ENCODE measurements at regions not wholly inside any gene's neighbourhood (a gene's known extent, or its start where the extent isn't known, plus 50 kb on each side); places are given as distances from the start of the nearest gene placed in this dataset.

DNA sequence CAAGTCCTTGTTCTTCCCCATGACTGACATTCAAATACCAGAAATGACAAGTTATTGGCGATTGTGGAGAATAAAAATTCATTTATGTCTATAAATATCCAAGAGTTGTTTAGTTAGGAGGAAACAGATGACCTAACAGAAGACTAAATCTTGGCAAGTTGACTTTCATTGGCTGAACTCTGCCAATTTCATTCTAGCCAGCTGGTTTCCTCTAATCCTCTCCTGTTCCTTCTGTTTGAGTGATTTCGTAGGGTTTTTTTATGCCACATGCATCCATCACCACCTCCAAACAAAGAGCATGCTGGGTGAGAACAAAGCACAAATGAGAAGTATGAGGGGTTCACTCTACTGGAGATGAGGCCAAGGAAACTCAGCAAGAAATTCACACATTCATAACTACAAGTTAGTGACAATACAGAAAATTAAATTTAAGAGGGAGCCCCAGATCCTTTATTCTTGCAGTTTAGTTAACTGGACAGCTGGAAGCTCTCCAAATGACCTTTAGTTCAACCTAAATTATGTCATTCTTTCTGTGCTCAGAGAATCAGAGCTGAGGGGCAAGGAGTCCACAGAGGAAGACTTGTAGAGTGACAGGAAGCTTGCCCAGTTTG lies 932.0 kb downstream of the TLE4 start:
- H3K79me2 ChIP-seq (ENCODE audit: control insufficient read depth, insufficient read depth, low read length): no peaks in the 10 kb centered on the region
- H3K9ac ChIP-seq (ENCODE audit: control insufficient read depth, extremely low read depth, insufficient read depth, low read length): no peak overlapping the region
- H3K4me1 ChIP-seq (ENCODE audit: control insufficient read depth, extremely low read depth, insufficient read depth, low read length): no peaks in the 10 kb centered on the region
- no peak for DNase-seq (ENCODE audit: low read depth, low spot score)
- no peak overlapping the region for H3K4me3 ChIP-seq (ENCODE audit: control insufficient read depth in 2 of 3, extremely low read depth in 1 of 3, insufficient read depth in 2 of 3, low read depth in 1 of 3, low read length in 3 of 3)
- no peak overlapping the region for H3K4me2 ChIP-seq (ENCODE audit: control insufficient read depth, extremely low read depth, insufficient read depth, low read depth, low read length)
- H3K9me1 ChIP-seq (ENCODE audit: control insufficient read depth, extremely low read depth, insufficient read depth, low read length): no peaks in the 10 kb centered on the region
- no peak for FAIRE-seq
- no peak for TF ChIP-seq EZH2 (IDR thresholded peaks at IDR 0.05; ENCODE audit: low read length)
- TF ChIP-seq, protein P1, sequence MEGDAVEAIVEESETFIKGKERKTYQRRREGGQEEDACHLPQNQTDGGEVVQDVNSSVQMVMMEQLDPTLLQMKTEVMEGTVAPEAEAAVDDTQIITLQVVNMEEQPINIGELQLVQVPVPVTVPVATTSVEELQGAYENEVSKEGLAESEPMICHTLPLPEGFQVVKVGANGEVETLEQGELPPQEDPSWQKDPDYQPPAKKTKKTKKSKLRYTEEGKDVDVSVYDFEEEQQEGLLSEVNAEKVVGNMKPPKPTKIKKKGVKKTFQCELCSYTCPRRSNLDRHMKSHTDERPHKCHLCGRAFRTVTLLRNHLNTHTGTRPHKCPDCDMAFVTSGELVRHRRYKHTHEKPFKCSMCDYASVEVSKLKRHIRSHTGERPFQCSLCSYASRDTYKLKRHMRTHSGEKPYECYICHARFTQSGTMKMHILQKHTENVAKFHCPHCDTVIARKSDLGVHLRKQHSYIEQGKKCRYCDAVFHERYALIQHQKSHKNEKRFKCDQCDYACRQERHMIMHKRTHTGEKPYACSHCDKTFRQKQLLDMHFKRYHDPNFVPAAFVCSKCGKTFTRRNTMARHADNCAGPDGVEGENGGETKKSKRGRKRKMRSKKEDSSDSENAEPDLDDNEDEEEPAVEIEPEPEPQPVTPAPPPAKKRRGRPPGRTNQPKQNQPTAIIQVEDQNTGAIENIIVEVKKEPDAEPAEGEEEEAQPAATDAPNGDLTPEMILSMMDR (optimal IDR thresholded peaks at IDR 0.05 in 1 of 3, IDR thresholded peaks at IDR 0.05 in 1 of 3, conservative IDR thresholded peaks at IDR 0.05 in 1 of 3; ENCODE audit: extremely low read depth in 1 of 3, insufficient read depth in 2 of 3, low read length in 3 of 3): no peak
- dilution Hi-C loops (cut with MboI; ENCODE audit: extremely low pct_ligation_motif_present, low sequenced_read_pairs): no loop called here
- no peak overlapping the region for H2AFZ ChIP-seq (ENCODE audit: control insufficient read depth, low read length)
- H3K36me3 ChIP-seq (ENCODE audit: control insufficient read depth in 2 of 2, extremely low read depth in 1 of 2, insufficient read depth in 2 of 2, low read length in 2 of 2): no peaks in the 10 kb centered on the region
- no peaks in the 10 kb centered on the region for H3K27me3 ChIP-seq (ENCODE audit: control insufficient read depth, extremely low read depth, insufficient read depth, low read length)
- H4K20me1 ChIP-seq (ENCODE audit: control insufficient read depth, extremely low read depth, insufficient read depth, low read length): no peaks in the 10 kb centered on the region
- H3K27ac ChIP-seq (ENCODE audit: control insufficient read depth, insufficient read depth, low read length): no peak overlapping the region
- no peaks in the 10 kb centered on the region for H3K9me3 ChIP-seq (ENCODE audit: control insufficient read depth, low read depth, low read length)

DNA sequence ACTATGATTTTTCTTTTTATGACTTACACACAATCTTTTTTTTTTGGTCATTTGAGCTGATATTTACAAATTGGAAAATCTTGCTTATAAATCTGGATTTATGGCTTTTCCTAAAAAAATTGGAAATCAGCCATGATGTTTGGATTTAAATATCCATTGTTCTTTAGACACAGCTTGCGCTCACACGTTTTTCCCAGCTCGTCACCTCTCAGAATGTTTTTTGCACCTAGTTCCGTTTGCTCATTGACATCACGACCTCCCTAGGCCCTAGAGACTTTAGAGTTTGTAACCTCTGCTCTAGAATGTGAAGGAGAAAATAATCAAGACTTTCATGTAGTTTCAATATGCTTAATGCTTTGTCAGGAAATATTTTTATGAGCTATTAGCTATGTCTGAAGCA lies 930.5 kb downstream of the TLE4 start:
- H4K20me1 ChIP-seq (ENCODE audit: control insufficient read depth, extremely low read depth, insufficient read depth, low read length): no peaks in the 10 kb centered on the region
- no peaks in the 10 kb centered on the region for H3K4me1 ChIP-seq (ENCODE audit: control insufficient read depth, extremely low read depth, insufficient read depth, low read length)
- TF ChIP-seq, protein P1 (optimal IDR thresholded peaks at IDR 0.05 in 1 of 3, IDR thresholded peaks at IDR 0.05 in 1 of 3, conservative IDR thresholded peaks at IDR 0.05 in 1 of 3; ENCODE audit: extremely low read depth in 1 of 3, insufficient read depth in 2 of 3, low read length in 3 of 3): no peak
- TF ChIP-seq EZH2 (IDR thresholded peaks at IDR 0.05; ENCODE audit: low read length): no peak
- dilution Hi-C loops (cut with MboI; ENCODE audit: extremely low pct_ligation_motif_present, low sequenced_read_pairs): no loop called here
- no peak overlapping the region for H3K27ac ChIP-seq (ENCODE audit: control insufficient read depth, insufficient read depth, low read length)
- no peaks in the 10 kb centered on the region for H3K27me3 ChIP-seq (ENCODE audit: control insufficient read depth, extremely low read depth, insufficient read depth, low read length)
- H3K9ac ChIP-seq (ENCODE audit: control insufficient read depth, extremely low read depth, insufficient read depth, low read length): no peak overlapping the region
- no peaks in the 10 kb centered on the region for H3K9me3 ChIP-seq (ENCODE audit: control insufficient read depth, low read depth, low read length)
- no peak overlapping the region for H3K4me2 ChIP-seq (ENCODE audit: control insufficient read depth, extremely low read depth, insufficient read depth, low read depth, low read length)
- H2AFZ ChIP-seq (ENCODE audit: control insufficient read depth, low read length): no peak overlapping the region
- H3K79me2 ChIP-seq (ENCODE audit: control insufficient read depth, insufficient read depth, low read length): no peaks in the 10 kb centered on the region
- FAIRE-seq (no peak), DNase-seq (ENCODE audit: low read depth, low spot score) (no peak)
- no peaks in the 10 kb centered on the region for H3K36me3 ChIP-seq (ENCODE audit: control insufficient read depth in 2 of 2, extremely low read depth in 1 of 2, insufficient read depth in 2 of 2, low read length in 2 of 2)
- H3K4me3 ChIP-seq (ENCODE audit: control insufficient read depth in 2 of 3, extremely low read depth in 1 of 3, insufficient read depth in 2 of 3, low read depth in 1 of 3, low read length in 3 of 3): no peak overlapping the region
- H3K9me1 ChIP-seq (ENCODE audit: control insufficient read depth, extremely low read depth, insufficient read depth, low read length): no peaks in the 10 kb centered on the region
